ENCODE measurements at regions not wholly inside any gene's neighbourhood (a gene's known extent, or its start where the extent isn't known, plus 50 kb on each side); places are given as distances from the start of the nearest gene placed in this dataset.

DNA sequence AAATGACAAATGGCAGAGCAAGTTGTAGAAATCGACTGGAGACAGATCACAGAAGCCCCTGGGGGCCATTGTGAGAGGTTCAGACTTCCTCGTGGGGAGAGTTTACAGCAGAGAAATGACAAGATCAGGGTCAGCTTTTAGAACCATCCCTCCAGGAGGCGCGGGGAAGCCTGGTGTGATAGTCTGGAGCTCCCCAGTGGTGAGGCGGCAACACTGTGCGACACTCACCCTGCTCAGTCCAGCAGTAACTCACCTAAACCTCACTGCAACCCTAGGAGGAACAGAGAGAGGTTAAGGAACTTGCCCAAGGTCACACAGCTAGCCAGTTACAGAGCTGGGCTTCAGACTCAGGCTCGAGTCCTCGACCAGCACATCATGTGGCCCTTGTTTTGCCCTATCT, 123.4 kb upstream of the IRX3 start:
- TF ChIP-seq, protein P1, sequence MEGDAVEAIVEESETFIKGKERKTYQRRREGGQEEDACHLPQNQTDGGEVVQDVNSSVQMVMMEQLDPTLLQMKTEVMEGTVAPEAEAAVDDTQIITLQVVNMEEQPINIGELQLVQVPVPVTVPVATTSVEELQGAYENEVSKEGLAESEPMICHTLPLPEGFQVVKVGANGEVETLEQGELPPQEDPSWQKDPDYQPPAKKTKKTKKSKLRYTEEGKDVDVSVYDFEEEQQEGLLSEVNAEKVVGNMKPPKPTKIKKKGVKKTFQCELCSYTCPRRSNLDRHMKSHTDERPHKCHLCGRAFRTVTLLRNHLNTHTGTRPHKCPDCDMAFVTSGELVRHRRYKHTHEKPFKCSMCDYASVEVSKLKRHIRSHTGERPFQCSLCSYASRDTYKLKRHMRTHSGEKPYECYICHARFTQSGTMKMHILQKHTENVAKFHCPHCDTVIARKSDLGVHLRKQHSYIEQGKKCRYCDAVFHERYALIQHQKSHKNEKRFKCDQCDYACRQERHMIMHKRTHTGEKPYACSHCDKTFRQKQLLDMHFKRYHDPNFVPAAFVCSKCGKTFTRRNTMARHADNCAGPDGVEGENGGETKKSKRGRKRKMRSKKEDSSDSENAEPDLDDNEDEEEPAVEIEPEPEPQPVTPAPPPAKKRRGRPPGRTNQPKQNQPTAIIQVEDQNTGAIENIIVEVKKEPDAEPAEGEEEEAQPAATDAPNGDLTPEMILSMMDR (IDR thresholded peaks at IDR 0.05) = no peak
- no peak for TF ChIP-seq POLR2A (IDR thresholded peaks at IDR 0.05)
